Adrenal gland (tissue), 9 donors: ENCODE measurements at regions not wholly inside any gene's neighbourhood (a gene's known extent, or its start where the extent isn't known, plus 50 kb on each side); places are given as distances from the start of the nearest gene placed in this dataset.
"Not testable (repeated sequence)": the region's sequence is repeated elsewhere in the genome, so short reads cannot be mapped to it uniquely, and the experiment has no call there.

Experiments
- DNase-seq, 7 donors: peaks; one replicate each; pipeline ENCODE4 v3.0.0-alpha.2; 2019 to 2020
- H3K27ac ChIP-seq, 5 donors: fragments of 200-600 bp; sonication (generic) in 4 of 5; 1 replicate in 3 of 5; 2 replicates in 2 of 5; pipeline versions ENCODE4 v1.5.1 to v1.8.0; 2016 to 2020; ENCODE audit warnings: mild to moderate bottlenecking in 1 of 5
- H3K27me3 ChIP-seq: fragments of 200-600 bp; 2 replicates; pipeline ENCODE4 v1.8.0; 2021
- H3K36me3 ChIP-seq, 2 donors: fragments of 200-600 bp; replicated peaks in 1 of 2; 1 replicate in 1 of 2; 2 replicates in 1 of 2; pipeline versions ENCODE4 v1.5.1 to v1.8.0; 2018 to 2022
- H3K4me1 ChIP-seq, 2 donors: fragments of 200-600 bp; replicated peaks in 1 of 2; 1 replicate in 1 of 2; 2 replicates in 1 of 2; pipeline versions ENCODE4 v1.5.1 to v1.8.0; 2018 to 2021
- H3K4me3 ChIP-seq, 4 donors: fragments of 200-600 bp; sonication (generic) in 3 of 4; one replicate each; pipeline ENCODE4 v1.5.1; 2016 to 2018
- H3K9me3 ChIP-seq, 3 donors: fragments of 200-600 bp; sonication (generic) in 1 of 3; replicated peaks in 1 of 3; 1 replicate in 2 of 3; 2 replicates in 1 of 3; pipeline versions ENCODE4 v1.5.1 to v1.8.0; 2016 to 2021
- WGBS, 4 donors: extraction: QIAGEN DNeasy Blood & Tissue Kit in 2 of 4; methylation state at CpG; one replicate each; pipeline versions ENCODE4 v1.1.5 to v1.1.7; 2013 to 2017; 5-methylcytosine and 5-hydroxymethylcytosine counted together
- intact Hi-C, 2 donors: fragments of 100-400 bp; cut with DNase I; formaldehyde crosslinking; loops; one replicate each; pipeline versions ENCODE4 v1.14.1 to v1.15.0; 2022 to 2023
- donor health status: healthy with polysubstance abuse.
- donor health status: Bipolar disorder and iron deficiency.
- donor health status: DM: yes; HTN: yes; CAD: no.
- donor health status: DM: no; HTN: no; CAD: no.
- donor health status: DM: no; HTN: no; CAD: no.

DNA sequence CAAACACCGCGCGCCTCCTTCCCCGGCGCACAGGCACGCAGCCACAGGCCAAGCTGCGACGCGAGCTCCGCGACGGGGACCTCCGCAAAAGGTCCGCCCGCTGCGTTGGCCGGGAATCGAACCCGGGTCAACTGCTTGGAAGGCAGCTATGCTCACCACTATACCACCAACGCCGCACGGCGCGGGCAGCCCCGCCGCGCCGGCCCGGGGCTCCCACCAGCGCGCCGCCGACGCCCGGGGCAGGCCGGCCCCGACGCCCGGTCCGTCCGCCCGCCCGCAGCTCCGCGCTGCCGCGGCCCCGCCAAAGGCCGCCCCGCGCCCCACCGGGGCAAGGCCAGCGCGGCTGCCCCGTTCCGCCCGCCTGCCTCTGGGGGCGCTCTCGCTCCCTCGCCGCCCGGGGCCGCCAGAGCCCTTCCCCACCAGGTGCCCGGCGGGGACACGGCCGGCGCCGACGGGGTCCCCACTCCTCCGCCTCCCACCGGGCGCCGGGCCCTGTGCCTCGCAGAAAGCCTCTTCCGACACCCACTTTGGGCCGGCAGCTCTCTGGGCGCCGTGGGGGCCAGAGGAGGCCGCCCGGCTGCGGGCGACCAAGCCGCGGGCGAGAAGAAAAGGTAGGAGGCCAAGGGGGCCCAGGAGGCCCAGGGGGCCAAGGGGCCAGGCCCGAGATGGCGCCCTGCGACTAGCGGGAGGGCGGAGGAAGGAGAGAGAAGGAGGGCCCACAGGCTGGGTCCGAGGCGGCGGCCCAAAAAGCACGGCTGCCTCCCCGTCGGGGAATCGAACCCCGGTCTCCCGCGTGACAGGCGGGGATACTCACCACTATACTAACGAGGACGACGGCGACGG lies 50.2 kb upstream of the FCGR2A start:
- intact Hi-C loops, DNase-seq, H3K4me1 ChIP-seq, H3K27me3 ChIP-seq, H3K27ac ChIP-seq, H3K9me3 ChIP-seq, H3K36me3 ChIP-seq, H3K4me3 ChIP-seq: not testable (repeated sequence)
- WGBS, 4 donors, result no CpG with 5 or more reads among the region's 107 CpGs

DNA sequence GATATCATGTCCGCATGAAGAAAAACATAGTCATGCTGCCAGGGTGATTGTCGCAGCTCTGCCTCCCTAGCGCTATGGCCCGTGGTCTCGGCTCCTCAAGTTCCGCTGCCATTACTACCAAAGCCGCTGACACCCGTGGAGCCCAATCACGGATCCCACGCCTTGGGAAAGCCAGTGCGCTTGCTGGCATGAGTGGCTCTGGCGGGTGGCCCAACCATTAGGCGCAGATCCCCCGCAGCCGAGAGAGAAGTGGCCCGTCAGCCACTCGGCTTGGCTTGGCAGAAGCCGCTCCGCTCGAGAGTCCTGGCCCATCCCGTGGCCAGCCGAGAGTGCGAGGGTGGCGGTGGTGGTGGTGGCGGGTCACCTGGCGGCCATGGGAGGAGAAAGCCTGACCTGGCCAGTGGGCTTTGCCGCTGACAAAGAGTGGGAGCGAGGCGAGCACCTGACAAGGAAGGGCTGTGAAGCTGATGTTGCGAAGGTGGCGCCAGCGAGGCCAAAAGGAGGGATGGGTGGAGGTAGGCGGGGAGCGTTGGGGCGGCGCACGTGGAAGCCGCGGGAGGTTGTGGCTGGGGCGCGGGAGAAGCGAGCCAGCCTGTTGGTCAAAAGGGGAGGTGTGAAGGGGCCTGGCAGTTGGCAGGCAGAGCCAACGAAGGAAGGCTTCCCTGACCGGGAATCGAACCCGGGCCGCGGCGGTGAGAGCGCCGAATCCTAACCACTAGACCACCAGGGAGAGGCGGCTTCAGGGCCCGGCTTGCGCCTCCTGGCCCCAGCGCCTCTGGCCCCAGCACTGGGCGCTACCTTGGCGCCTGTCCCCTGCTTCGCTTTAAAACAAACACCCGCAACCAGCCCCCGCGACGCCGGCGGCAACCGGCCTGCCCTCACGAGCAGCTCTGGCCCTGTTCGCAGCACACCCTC lies 51.0 kb upstream of the FCGR2A start:
- H3K9me3 ChIP-seq, intact Hi-C loops, H3K36me3 ChIP-seq, H3K27ac ChIP-seq, H3K27me3 ChIP-seq, H3K4me1 ChIP-seq, H3K4me3 ChIP-seq: not testable (repeated sequence)
- 50 to 66% (median 65%) methylated on average over 12 of the region's 67 CpGs; no CpG with 5 or more reads in 1 of the 4 donors for WGBS, 4 donors
- DNase-seq, result peak in 5 of 7 donors; percentile 4 to 68 (median 24)

DNA sequence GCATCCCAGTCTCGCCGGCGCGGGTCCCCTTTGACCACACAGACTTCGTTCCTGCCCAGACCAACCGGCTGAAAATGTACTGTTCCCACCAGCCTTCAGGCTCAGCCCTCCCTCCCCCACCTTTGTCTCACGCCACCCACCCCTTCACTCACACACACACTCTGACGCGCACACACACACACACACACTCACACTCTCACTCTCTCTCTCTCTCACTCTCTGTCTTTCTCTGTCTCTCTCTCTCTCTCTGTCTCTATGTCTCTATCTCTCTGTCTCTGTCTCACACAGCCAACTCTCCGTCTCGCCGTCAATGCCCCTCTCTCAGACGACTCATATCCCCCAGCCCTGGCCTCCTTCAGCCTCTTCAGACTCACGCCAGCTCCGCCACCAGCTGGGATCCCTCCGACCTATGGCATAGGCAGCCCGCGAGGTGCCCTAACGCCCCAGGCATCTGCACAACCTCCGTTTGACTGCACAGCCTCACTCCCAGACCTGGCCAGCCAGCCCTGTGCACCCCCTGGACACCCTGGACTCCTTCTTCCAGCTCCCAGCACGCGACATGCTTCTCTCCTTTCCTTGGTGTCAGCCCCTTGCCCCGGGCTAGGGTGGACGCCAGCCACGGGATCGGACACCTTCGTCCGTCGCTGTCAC lies 53.4 kb upstream of the FCGR2A start:
- H3K27me3 ChIP-seq, H3K4me1 ChIP-seq, intact Hi-C loops, H3K4me3 ChIP-seq, DNase-seq, H3K27ac ChIP-seq, H3K36me3 ChIP-seq, H3K9me3 ChIP-seq: not testable (repeated sequence)
- no CpG with 5 or more reads among the region's 29 CpGs for WGBS, 4 donors

DNA sequence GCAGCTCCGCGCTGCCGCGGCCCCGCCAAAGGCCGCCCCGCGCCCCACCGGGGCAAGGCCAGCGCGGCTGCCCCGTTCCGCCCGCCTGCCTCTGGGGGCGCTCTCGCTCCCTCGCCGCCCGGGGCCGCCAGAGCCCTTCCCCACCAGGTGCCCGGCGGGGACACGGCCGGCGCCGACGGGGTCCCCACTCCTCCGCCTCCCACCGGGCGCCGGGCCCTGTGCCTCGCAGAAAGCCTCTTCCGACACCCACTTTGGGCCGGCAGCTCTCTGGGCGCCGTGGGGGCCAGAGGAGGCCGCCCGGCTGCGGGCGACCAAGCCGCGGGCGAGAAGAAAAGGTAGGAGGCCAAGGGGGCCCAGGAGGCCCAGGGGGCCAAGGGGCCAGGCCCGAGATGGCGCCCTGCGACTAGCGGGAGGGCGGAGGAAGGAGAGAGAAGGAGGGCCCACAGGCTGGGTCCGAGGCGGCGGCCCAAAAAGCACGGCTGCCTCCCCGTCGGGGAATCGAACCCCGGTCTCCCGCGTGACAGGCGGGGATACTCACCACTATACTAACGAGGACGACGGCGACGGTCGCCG lies 57.4 kb upstream of the FCGR2A start:
- H3K4me1 ChIP-seq, H3K27me3 ChIP-seq, intact Hi-C loops, H3K9me3 ChIP-seq, H3K27ac ChIP-seq, DNase-seq, H3K36me3 ChIP-seq, H3K4me3 ChIP-seq: not testable (repeated sequence)
- no CpG with 5 or more reads among the region's 66 CpGs for WGBS, 4 donors

DNA sequence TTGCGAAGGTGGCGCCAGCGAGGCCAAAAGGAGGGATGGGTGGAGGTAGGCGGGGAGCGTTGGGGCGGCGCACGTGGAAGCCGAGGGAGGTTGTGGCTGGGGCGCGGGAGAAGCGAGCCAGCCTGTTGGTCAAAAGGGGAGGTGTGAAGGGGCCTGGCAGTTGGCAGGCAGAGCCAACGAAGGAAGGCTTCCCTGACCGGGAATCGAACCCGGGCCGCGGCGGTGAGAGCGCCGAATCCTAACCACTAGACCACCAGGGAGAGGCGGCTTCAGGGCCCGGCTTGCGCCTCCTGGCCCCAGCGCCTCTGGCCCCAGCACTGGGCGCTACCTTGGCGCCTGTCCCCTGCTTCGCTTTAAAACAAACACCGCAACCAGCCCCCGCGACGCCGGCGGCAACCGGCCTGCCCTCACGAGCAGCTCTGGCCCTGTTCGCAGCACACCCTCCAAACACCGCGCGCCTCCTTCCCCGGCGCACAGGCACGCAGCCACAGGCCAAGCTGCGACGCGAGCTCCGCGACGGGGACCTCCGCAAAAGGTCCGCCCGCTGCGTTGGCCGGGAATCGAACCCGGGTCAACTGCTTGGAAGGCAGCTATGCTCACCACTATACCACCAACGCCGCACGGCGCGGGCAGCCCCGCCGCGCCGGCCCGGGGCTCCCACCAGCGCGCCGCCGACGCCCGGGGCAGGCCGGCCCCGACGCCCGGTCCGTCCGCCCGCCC lies 58.1 kb upstream of the FCGR2A start:
- no CpG with 5 or more reads among the region's 79 CpGs for WGBS, 4 donors
- H3K27me3 ChIP-seq, H3K4me1 ChIP-seq, H3K36me3 ChIP-seq, intact Hi-C loops, H3K4me3 ChIP-seq, H3K9me3 ChIP-seq, DNase-seq, H3K27ac ChIP-seq: not testable (repeated sequence)

DNA sequence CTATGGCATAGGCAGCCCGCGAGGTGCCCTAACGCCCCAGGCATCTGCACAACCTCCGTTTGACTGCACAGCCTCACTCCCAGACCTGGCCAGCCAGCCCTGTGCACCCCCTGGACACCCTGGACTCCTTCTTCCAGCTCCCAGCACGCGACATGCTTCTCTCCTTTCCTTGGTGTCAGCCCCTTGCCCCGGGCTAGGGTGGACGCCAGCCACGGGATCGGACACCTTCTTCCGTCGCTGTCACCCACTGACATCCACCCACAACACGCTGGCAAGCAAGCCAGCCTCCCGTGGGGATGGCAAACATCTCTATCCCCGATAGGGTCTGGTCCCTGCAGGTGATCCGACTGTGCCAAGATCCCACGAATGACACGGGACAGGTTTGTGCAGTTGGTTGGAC lies 60.5 kb upstream of the FCGR2A start:
- H3K36me3 ChIP-seq, H3K4me3 ChIP-seq, H3K4me1 ChIP-seq, H3K27ac ChIP-seq, intact Hi-C loops, H3K9me3 ChIP-seq, H3K27me3 ChIP-seq: not testable (repeated sequence)
- DNase-seq, result peak in 4 of 7 donors; percentile 15 to 53 (median 29)
- 74 to 84% (median 76%) methylated on average over 11 to 13 of the region's 18 CpGs for WGBS, 4 donors

DNA sequence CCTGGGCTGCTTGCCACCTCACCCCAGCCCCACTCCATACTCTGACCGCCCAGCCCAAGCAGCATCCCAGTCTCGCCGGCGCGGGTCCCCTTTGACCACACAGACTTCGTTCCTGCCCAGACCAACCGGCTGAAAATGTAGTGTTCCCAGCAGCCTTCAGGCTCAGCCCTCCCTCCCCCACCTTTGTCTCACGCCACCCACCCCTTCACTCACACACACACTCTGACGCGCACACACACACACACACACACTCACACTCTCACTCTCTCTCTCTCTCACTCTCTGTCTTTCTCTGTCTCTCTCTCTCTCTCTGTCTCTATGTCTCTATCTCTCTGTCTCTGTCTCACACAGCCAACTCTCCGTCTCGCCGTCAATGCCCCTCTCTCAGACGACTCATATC lies 61.0 kb upstream of the FCGR2A start:
- DNase-seq, H3K4me1 ChIP-seq, H3K36me3 ChIP-seq, H3K9me3 ChIP-seq, H3K27ac ChIP-seq, H3K27me3 ChIP-seq, intact Hi-C loops, H3K4me3 ChIP-seq: not testable (repeated sequence)
- 56 to 80% methylated on average over 3 of the region's 14 CpGs; no CpG with 5 or more reads in 2 of the 4 donors for WGBS, 4 donors
